Uterus (tissue), 2 donors: ENCODE measurements at regions not wholly inside any gene's neighbourhood (a gene's known extent, or its start where the extent isn't known, plus 50 kb on each side); places are given as distances from the start of the nearest gene placed in this dataset.

Experiments
- POLR2A ChIP-seq, 2 donors: fragments of 450-650 bp; IDR thresholded peaks; one replicate each; pipeline ENCODE4 v1.6.1; 2016; ENCODE audit warnings: antibody characterized with exemption in 2 of 2, mild to moderate bottlenecking in 1 of 2, moderate library complexity in 1 of 2
- TF ChIP-seq, protein P1 (sequence below), 4 experiments: fragments of 200-600 bp in 2 of 4; fragments of 450-650 bp in 2 of 4; sonication (generic) in 2 of 4; IDR thresholded peaks; one replicate each; pipeline ENCODE4 v1.5.1; 2016 to 2019; ENCODE audit warnings: antibody characterized with exemption in 4 of 4, mild to moderate bottlenecking in 2 of 4, moderate library complexity in 1 of 4

DNA sequence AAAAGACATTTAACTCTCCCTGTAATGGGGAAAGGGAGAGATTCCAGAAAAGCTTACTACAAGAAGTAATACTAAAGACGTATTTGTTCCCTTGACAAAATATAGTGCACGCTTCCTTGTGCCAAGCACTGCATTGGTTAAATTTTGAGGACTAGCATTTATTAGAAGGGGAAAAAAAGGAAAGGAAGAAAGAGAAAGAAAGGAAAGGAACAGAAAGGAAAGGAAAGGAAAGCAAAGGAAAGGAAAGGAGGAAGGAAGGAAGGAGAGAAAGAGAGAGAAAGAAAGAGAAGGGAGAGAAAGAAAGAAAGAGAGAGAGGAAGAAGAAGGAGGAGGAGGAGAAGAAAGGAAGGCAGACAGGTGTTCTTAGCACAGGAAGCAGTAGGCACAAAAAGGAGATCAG lies 110.1 kb upstream of the CDH6 start:
- TF ChIP-seq, protein P1, sequence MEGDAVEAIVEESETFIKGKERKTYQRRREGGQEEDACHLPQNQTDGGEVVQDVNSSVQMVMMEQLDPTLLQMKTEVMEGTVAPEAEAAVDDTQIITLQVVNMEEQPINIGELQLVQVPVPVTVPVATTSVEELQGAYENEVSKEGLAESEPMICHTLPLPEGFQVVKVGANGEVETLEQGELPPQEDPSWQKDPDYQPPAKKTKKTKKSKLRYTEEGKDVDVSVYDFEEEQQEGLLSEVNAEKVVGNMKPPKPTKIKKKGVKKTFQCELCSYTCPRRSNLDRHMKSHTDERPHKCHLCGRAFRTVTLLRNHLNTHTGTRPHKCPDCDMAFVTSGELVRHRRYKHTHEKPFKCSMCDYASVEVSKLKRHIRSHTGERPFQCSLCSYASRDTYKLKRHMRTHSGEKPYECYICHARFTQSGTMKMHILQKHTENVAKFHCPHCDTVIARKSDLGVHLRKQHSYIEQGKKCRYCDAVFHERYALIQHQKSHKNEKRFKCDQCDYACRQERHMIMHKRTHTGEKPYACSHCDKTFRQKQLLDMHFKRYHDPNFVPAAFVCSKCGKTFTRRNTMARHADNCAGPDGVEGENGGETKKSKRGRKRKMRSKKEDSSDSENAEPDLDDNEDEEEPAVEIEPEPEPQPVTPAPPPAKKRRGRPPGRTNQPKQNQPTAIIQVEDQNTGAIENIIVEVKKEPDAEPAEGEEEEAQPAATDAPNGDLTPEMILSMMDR (IDR thresholded peaks at IDR 0.05) = no peak
- TF ChIP-seq POLR2A (IDR thresholded peaks at IDR 0.05) = no peak
